HFF-Myc (cell line): ENCODE measurements at regions not wholly inside any gene's neighbourhood (a gene's known extent, or its start where the extent isn't known, plus 50 kb on each side); places are given as distances from the start of the nearest gene placed in this dataset.

Source experiments
- DNase-seq: peaks from one replicate; pipeline ENCODE4 v3.0.0-alpha.2; 2011; ENCODE audit warnings: low read depth; ENCODE audit errors: extremely low read depth
- H3K4me3 ChIP-seq: replicated peaks from 2 replicates; pipeline ENCODE4 v1.5.1; 2011; ENCODE audit warnings: low read depth, mild to moderate bottlenecking, control low read depth, low read length
- TF ChIP-seq, protein P1 (sequence below): IDR thresholded peaks from 2 replicates; pipeline ENCODE4 v1.5.1; 2012; ENCODE audit warnings: mild to moderate bottlenecking, low read depth, low read length, control low read depth; ENCODE audit errors: missing control alignments

DNA sequence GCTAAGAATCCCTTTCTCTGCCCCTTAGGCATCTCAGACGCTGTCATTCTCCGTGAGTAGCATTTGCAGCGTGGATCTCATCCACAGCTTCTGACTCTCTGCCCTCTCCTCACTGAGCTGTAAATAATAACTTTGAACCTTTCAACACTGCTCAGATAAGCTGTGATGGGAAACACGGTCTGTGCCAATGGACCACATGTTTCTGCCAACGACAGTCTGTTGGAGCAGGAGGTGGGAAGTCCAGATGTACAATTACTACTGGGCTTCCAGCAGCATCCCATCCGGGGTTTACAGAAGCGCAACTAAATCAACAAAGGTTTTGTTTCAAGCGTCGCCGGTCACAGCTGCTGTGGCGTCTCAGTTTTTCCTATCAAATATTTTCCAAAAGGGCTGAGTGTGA lies 1110.6 kb downstream of the TYW1 start:
- no peak overlapping the region for H3K4me3 ChIP-seq
- no peak for DNase-seq

DNA sequence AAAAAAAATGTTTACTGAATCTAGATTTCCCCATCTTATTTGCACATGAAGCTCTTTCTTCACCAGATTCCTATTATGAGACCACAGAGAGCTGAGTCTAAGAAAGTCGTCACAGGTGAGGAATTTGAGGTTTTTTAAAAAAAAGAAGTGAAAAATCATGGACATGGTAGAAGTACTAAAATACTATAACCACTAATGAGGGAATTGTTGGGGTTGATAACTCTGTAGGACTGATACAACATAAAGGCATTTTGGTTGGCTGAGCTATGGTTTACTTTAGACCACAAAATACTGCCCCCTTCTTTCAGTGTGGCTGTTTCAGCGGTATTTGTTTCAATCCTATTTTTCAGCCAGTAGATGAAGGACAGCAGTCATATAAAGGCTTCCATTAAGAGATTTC lies 1111.3 kb downstream of the TYW1 start:
- TF ChIP-seq, protein P1, sequence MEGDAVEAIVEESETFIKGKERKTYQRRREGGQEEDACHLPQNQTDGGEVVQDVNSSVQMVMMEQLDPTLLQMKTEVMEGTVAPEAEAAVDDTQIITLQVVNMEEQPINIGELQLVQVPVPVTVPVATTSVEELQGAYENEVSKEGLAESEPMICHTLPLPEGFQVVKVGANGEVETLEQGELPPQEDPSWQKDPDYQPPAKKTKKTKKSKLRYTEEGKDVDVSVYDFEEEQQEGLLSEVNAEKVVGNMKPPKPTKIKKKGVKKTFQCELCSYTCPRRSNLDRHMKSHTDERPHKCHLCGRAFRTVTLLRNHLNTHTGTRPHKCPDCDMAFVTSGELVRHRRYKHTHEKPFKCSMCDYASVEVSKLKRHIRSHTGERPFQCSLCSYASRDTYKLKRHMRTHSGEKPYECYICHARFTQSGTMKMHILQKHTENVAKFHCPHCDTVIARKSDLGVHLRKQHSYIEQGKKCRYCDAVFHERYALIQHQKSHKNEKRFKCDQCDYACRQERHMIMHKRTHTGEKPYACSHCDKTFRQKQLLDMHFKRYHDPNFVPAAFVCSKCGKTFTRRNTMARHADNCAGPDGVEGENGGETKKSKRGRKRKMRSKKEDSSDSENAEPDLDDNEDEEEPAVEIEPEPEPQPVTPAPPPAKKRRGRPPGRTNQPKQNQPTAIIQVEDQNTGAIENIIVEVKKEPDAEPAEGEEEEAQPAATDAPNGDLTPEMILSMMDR, result no peak
- no peak overlapping the region for H3K4me3 ChIP-seq
- no peak for DNase-seq

More for the DNA sequence above, 1110.6 kb downstream of the TYW1 start:
- TF ChIP-seq, protein P1, result no peak

DNA sequence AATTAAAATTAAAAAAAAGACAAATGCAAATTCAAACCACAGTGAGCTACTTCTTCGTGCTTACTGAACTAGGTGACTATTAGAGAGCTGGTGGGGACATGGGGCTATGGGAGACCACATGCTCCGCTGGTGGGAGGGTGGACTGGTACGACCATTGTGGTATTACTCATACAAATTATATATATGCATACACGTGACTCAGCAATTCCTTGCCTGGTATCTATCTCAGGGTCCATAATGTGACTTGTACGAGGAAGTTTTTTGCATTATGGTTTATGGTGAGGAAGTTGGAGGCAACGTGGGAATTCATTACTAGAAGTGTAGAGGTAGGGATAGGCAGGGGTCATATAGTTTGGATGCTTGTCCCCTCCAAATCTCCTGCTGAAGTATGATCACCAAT lies 1112.7 kb downstream of the TYW1 start:
- DNase-seq, result no peak
- TF ChIP-seq, protein P1, result no peak
- no peak overlapping the region for H3K4me3 ChIP-seq

DNA sequence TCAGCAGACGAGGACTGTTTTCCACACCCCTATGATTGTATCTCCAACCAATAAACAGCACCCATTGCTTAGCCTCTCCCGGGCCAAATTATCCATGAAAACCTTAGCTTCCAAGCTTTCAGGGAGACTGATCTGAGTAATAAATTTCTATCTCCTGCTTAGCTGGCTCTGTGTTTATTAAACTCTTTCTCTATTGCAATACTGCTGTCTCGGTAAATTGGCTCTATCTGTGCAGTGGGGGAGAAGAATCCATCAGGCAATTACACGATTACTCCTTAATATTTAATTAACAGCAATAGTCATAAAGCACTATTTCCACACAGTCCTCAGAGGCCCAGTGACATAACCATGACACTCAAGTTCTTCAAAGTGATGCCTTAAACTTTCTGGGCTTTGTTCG lies 1122.8 kb downstream of the TYW1 start:
- no peak overlapping the region for H3K4me3 ChIP-seq
- no peak for DNase-seq
- TF ChIP-seq, protein P1, result no peak

DNA sequence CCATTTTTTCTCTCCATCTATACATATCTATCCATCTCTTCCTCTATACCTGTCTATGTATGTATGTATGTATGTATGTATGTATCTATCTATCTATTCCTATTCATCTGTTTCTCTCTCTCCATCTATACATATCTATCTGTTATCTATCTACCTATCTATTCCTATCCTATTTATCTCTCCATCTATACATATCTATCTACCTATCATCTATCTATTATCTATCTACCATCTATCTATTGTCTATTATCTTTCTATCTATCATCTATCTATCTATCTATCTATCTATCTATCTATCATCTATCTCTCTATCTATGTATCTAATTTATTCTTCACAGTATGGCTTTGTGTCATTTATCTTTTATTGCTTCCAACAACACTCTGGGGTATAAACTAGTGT lies 1124.4 kb downstream of the TYW1 start:
- no peak for DNase-seq
- TF ChIP-seq, protein P1, result no peak
- no peak overlapping the region for H3K4me3 ChIP-seq

DNA sequence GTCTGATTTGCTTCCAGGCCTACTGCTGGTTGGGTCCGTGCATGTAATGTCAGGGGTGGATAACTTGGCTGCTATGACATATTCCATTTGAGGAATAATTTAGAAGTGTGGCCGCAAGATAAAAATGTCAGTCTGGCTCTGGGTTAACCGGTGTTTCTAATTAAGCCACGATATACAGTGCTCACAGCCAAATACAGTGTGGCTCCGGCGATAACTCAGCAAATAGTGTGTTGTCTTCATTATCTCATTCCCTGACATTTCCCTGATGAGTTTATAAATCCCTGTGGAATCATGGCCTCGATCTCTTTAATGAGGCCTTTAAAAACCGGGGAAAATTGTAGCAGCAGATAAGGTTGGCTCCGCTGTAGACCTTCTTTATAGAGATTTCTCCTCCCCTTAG lies 1125.0 kb downstream of the TYW1 start:
- TF ChIP-seq, protein P1, result no peak
- H3K4me3 ChIP-seq, result no peak overlapping the region
- DNase-seq, result no peak

DNA sequence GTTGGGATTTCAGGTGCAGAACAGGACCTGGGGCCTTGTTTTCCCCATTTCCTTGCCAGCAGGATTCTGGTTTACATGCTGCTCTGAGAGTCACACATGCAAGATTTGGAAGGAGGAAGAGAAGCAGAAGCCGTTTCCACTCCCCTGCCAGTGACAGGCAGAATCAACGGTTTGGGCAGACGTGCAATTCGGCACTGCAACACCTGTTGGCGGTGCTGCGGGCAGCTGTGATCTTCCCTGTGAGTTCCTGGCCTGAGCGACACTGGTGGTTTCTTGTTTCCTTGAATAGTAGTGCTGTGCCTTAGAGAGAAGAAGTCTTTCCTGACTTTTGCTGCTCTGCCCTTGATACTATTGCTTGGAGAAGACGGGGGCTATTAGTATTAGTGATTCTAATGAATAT lies 1126.2 kb downstream of the TYW1 start:
- no peak overlapping the region for H3K4me3 ChIP-seq
- TF ChIP-seq, protein P1, result no peak
- no peak for DNase-seq
